NCI-H2196 treated with DMSO at 0.1 percent for 48 hours (cell line): ENCODE measurements at regions not wholly inside any gene's neighbourhood (a gene's known extent, or its start where the extent isn't known, plus 50 kb on each side); places are given as distances from the start of the nearest gene placed in this dataset.

Experiments used
- DNase-seq: peaks from one replicate; lab custom pipeline; 2025; ENCODE audit not compliant: unreplicated experiment; lab: John Stamatoyannopoulos, UW

GRCh38 chr5:14090755-14091154, 52.4 kb upstream of the TRIO start:
- DNase-seq, result no peak

GRCh38 chr5:14090290-14090689, 52.9 kb upstream of the TRIO start:
- DNase-seq, result no peak

GRCh38 chr5:14089198-14089597, 53.9 kb upstream of the TRIO start:
- no peak for DNase-seq

- DNase-seq, result no peak
These were observed 56.9 kb upstream of the TRIO start for GRCh38 chr5:14086261-14086660.

GRCh38 chr5:14082973-14083372, 60.2 kb upstream of the TRIO start:
- DNase-seq, result no peak

- no peak for DNase-seq
These were observed 60.6 kb upstream of the TRIO start for GRCh38 chr5:14082523-14082922.

GRCh38 chr5:14081791-14082190, 61.4 kb upstream of the TRIO start:
- DNase-seq, result no peak

GRCh38 chr5:14078716-14079115, 64.4 kb upstream of the TRIO start:
- no peak for DNase-seq

GRCh38 chr5:14077501-14077900, 65.6 kb upstream of the TRIO start:
- DNase-seq, result no peak

GRCh38 chr5:14076561-14076960, 66.6 kb upstream of the TRIO start:
- DNase-seq, result no peak

- no peak for DNase-seq
These were observed 67.2 kb upstream of the TRIO start for GRCh38 chr5:14075937-14076336.

GRCh38 chr5:14071433-14071832, 71.7 kb upstream of the TRIO start:
- no peak for DNase-seq

- no peak for DNase-seq
These were observed 74.1 kb upstream of the TRIO start for GRCh38 chr5:14069021-14069420.

- no peak for DNase-seq
These were observed 75.0 kb upstream of the TRIO start for GRCh38 chr5:14068136-14068535.

GRCh38 chr5:14066326-14066725, 76.8 kb upstream of the TRIO start:
- no peak for DNase-seq

GRCh38 chr5:14064841-14065240, 78.3 kb upstream of the TRIO start:
- DNase-seq, result no peak

GRCh38 chr5:14063691-14064090, 79.5 kb upstream of the TRIO start:
- DNase-seq, result no peak

GRCh38 chr5:14063138-14063537, 80.0 kb upstream of the TRIO start:
- no peak for DNase-seq

GRCh38 chr5:14062178-14062577, 81.0 kb upstream of the TRIO start:
- no peak for DNase-seq

- no peak for DNase-seq
These were observed 82.0 kb upstream of the TRIO start for GRCh38 chr5:14061106-14061505.

- no peak for DNase-seq
These were observed 82.9 kb upstream of the TRIO start for GRCh38 chr5:14060218-14060617.

GRCh38 chr5:14059810-14060209, 83.3 kb upstream of the TRIO start:
- no peak for DNase-seq

GRCh38 chr5:14057289-14057688, 85.9 kb upstream of the TRIO start:
- no peak for DNase-seq

- no peak for DNase-seq
These were observed 87.1 kb upstream of the TRIO start for GRCh38 chr5:14056039-14056438.
